ENCODE measurements at regions not wholly inside any gene's neighbourhood (a gene's known extent, or its start where the extent isn't known, plus 50 kb on each side); places are given as distances from the start of the nearest gene placed in this dataset.
A peak's percentile ranks its signal among the peaks of the same experiment; 100 is the strongest.

DNA sequence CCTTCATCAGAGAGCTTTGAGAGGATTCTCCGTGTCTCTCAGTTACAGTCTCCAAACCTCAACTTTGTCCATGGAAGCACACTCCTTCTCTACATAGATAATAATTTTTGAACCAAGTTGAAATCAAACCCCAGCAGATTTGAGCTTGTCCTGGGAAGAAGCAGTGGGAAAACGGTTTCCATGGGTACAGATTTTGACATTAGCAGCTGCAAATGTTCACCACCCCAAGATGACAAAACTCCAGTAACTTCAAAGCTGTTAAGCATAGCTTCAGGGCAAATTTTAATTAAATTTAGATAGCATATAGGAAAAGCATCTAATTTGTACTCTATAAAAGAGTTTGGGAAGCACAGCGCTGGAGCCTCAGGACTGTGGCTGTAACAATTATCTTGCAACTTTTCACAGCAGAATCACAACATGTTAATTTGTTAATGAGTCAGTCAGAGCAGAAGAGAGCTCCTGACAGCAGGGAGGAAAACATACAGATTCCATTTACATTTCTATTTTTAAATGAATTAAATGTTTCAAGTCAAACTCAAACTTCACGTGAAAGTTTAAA is 240.7 kb downstream of the BMP7 start:
- DNase-seq (ENCODE audit: low spot score) = no peak

DNA sequence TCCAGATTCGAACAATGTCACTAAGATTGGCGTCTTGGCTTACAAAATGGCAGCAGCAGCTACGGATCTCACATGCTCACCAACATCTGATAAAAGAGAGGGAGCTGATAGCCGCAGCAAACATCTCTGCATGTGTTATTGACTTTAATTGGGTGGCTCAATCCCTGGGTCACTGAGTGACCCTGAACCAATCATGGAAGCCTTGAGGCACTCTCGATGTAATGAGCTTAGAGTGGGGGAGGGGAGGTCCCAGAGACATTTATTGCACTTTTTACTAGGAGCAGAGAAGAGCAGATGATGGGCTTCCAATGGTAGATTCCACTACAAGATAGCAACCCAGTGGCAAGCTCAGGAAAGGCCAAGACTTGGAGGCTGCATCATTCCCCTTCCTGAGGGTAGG is 238.7 kb downstream of the BMP7 start:
- no peak for DNase-seq (ENCODE audit: low spot score)

DNA sequence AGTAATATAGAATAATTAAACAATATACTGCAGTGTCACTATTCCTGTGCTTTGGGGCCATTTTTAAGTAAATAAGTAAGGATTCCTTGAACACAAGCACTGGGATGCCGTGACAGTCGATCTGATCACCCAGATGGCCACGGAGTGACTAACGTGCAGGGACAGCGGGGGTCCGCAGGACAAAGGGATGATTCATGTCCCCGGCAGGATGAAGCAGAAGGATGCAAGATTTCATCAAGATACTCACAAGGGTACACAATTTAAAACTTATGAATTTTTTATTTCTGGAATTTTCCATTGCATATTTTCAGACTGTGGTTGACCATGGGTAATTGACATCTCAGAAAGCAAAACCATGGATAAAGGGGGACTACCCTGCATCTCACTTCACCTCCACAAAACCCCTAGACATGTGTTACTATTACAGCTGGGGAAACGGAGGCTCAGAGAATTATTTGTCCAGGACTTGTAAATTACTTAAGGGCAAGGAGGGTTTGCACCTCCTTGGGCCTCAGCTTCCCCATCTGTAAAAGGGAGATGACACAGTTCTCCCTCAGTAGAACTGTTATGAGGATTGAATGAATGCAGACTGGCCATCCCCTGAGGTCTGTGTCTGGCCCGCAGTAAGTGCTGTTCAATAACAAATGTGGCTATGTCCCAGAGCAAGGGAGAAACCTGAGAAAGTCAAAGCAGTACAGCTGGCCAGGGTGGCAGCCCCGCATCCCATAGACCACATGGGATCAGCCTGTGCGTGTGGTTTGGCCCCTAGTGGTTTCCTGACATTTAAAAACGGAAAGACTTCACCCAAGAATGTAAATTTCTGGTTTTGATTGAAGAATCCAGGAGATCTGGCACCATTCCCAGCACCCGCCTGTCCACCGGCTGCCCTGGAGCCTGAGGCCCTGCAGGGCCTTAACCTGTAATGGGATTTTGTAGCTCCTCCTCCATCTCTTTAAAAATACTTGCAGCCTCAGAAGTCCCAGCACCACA is 235.5 kb downstream of the BMP7 start:
- no peak for DNase-seq (ENCODE audit: low spot score)

DNA sequence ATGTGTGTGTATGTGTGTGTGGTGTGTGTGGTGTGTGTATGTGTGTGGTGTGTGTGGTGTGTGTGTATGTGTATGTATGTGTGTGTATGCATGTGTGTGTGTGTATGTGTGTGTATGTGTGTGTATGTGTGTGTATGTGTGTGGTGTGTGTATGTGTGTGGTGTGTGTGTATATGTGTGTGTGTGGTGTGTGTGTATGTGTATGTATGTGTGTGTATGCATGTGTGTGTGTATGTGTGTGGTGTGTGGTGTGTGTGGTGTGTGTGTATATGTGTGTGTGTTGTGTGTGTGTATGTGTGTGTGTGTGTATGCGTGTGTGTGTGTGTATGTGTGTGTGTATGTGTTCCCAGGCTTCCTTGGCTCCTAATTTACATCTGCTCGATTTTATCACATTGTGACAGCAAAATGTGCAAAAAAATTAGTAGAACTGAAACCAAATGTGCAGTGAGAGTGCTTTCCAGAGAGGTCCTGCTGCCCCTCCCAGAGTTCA is 234.5 kb downstream of the BMP7 start:
- no peak for DNase-seq (ENCODE audit: low spot score)

DNA sequence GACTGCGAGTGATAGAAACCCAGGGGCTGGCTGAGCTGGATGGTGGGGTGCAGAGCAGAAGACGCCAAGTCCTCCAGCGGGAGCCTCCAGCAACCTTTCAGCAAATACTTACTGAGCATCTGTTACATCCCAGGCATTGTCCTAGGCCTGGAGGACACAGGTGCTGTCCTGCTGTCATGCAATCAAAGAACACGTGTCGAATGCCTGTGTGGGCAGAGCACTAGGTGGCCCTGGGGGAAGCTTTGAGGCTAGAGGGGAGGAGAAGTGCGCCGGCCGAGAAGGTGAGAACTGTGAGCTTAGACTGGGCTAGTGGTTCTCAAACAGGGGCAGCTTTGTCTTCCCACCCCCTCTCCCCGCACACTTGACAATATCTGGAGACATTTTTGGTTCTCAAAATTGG is 233.6 kb downstream of the BMP7 start:
- no peak for DNase-seq (ENCODE audit: low spot score)

DNA sequence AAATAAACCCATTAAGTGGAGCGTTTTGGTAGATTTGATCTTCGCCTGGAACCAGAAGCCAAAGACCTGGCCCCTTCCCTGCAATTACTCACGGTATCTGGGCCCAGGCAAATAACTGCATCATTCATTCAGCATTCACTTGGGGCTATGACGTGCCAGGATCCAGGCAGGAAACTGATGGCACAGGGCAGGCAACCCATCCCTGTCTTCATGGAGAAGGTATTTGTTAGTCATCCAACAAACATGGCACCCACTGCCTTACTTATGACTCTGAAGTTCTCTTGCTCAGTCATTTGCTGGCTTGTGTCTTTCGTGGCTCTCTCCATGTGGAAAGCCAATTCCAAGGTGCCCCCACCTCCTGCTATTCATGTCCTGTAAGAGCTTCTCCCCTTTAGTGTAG is 232.4 kb downstream of the BMP7 start:
- no peak for DNase-seq (ENCODE audit: low spot score)

DNA sequence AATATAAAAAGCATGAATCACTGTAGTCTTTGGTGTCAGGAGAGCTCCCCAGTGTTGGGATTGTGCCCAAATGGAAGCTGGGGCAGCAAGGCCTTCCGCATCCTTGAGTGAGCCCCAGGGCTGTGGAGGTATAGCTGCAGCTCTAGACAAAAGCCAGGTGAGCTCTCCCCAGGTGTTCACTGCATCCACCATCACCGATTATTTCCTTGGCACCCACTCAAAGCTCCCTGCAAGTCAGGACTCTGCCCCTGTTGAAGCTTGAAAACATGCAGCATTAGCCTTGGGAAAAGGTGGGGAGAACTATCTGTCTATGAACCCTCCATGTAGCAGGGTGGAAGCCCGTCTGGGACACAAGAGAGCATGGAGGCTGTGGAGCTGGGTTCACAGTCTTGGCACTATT is 228.8 kb downstream of the BMP7 start:
- no peak for DNase-seq (ENCODE audit: low spot score)

DNA sequence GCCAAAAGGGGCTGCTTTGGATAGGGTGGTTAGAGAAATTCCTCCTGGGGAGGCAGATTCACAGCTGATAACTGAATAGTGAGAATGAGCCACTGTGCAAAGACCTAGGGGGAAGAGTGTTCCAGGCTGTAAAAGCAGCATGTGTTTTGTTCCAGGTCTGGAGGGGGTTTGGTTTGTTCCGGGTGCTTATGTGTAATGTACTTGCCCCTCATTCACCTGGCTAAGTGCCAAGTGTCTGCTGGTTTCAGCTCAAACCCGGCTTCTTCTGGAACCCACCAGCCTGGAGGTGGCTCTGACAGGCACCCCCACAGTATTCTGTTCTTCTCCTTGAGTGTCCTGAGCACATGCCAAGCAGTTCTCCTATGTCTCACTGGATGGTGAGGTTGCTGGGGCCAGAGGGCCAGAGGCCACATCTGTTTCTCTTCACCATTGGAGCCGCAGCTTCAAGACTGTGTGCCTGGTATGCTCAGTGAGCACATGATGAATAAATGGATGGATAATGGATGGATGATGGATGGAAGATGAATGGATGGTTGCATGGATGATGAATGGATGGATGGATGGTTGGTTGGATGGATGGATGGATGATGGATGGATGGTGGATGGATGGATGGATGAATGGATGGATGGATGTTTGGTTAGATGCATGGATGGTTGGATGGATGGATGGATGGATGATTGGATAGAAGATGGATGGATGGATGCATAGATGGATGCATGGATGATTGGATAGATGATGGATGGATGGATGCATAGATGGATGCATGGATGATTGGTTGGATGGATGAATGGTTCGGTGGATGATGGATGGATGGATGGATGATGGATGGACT is 227.6 kb downstream of the BMP7 start:
- DNase-seq (ENCODE audit: low spot score) = no peak

DNA sequence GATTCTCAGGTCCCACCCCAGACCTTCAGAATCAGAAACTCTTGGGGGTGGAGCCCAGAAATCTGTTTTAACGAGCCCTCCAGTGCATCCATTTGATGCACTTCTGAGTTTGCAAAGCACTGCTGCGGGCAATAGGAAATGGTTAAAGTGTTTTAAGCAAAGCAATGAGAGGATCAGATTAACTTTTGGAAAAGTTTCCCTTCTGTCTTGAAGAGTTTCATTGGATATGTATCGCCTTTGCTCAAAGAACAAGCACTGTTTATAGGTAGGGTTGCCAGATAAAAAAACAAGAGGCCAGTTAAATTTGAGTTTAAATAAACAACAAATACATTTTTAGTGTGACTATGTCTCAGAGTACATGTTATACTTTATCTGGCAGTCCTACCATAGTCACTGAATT is 226.0 kb downstream of the BMP7 start:
- DNase-seq (ENCODE audit: low spot score) = no peak

DNA sequence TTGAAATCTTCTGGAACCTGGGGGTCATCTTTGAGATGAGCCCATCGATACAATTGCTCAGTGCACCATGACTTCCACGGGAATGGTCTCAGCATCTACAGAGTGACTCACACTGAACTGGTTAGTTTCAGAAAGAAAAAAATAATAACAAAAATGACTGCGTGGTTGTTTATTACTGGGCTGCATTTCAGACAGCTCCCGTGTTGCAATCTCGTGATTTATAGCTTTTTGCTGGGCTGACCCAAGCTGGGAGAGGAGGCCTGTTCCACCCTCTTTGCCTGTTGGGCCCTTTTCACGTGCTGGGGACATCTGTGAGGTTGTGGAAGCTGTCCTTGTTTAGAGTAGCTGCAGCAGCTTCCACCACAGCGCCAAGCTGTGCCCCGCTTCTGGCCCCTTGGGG is 225.5 kb downstream of the BMP7 start:
- DNase-seq (ENCODE audit: low spot score) = no peak

DNA sequence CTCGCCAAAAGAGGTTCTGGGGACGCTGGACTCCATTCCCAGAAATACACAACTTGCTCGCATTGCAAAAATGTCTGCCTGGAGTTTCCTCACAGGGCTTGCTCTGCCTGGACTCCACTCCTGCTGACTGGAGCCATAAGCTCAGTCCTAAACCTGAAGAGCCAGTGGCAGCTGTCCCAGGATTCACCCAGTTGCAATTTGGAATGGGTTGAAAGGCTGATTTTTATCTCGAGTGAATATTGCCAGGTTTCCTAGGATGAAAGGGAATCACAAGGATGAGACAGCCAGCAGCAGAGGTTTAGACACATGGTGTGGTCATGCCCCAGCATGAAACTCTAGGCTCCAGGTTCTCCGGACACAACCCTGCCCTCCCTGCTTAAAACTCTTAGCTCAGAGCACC is 223.3 kb downstream of the BMP7 start:
- DNase-seq (ENCODE audit: low spot score) = no peak

DNA sequence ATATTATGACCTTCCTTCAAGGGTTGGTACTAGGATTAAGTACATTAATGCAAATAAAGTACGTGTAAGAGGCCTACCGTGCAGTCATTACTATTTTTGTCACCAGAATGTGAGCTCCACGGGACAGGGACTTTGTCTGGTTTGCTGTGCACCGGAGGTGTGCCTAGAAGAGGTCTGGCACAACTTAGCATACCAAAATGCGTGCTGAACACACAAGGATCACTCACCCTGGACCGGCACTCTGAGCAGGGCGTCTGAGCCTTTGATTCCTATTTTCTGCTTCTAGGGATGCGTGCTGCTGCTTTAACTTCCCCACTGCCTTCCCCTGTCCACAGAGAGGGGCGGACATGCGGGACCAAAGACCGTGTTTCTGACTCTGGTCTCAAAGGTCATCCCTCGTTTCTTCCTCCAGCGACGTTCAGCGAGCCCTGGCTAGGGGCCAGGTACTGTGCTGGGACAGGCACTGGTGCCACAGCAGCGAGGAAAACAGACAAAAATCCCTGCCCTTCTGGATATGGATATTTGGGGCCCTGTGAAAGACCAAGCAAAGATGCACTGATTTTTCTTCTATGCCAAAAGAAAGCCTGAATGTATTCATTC is 222.7 kb downstream of the BMP7 start:
- DNase-seq (ENCODE audit: low spot score) = no peak

DNA sequence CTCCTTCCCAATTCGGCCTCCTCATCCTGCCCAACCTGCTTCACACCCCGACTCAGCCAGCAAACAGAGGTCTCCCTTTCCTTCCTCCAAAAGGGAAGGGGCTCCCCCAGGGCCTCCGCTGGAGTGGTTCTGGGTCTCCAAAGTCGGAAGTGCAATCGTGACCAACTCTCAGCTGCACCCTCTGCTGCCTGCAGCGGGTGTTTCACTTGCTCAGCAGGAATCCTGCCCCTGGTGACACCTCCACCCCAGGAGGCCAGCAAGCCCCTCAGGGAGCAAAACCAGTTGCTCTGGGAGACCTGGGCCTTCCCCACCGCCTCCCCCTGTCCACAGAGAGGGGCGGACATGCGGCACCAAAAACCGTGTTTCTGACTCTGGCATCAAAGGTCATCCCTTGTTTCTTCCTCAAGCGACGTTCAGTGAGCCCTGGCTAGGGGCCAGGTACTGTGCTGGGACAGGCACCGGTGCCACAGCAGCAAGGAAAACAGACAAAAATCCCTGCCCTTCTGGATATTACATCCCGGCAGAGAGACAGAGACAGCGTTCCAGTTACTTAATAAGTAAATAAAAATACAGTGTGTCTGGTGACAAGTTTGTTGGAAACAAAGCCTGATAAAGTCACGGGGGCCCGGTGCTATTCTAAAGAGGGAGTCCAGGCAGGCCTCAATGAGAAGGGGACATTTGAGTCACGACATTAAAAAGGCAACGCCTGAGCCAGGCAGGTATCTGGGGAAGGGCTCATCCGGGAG is 219.0 kb downstream of the BMP7 start:
- no peak for DNase-seq (ENCODE audit: low spot score)

DNA sequence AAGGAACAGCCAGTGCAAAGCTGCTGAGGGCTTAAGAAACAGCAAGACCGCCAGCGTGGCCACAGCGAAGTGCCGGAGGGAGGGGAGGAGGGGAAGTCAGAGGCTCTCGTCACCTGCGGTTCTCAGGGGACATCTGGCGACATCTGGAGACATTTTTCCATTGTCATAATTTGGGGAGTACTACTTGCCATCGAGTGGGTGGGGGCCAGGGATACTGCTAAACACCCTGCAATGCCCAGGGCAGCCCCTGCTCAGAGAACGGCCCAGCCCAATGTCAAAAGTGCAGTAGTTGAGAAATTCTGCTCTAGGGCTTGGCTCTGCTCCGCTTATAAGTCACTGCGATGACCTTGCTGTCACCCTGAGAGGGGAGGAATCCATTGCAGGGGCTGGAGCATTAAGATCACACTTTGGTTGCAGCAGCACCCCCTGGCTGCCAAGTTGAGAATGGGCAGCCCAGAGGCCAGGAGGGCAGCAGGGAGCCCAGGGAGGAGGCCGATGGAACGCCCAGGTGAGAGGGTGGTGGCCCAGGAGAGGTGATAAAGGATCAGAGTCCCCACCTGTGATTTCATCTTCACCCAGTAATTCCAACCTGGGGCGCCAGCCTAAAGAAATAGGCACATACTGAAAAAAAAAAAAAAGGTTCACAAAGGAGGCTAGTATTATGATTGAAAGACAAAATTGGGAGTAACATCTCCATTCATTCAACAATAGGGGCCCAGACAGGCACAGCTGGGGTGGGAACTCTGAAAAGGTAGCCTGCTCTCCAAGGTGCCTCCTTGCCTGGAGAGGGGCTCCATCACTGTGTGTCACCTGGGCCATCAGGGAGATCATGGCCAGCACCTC is 218.2 kb downstream of the BMP7 start:
- DNase-seq (ENCODE audit: low spot score) = peak; percentile 16

DNA sequence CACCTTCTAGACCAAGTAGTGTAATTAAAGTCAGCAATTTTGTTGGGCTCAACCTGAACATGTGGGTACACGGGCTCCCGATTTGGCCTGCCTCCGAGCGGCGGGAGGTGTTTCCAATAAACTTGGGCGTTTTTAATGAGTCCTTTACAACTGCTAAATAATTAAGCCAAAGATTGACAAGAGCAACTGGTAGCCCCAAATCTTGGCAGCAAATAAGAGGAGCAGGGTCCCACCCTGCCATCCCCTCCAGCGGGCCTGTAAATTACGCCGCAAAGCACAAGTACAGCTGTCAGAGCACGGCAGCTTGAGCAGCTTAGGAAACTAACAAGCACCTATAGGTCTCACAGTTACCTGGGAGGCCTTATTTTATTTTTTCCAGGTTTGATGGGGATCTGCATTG is 217.1 kb downstream of the BMP7 start:
- DNase-seq (ENCODE audit: low spot score) = no peak

DNA sequence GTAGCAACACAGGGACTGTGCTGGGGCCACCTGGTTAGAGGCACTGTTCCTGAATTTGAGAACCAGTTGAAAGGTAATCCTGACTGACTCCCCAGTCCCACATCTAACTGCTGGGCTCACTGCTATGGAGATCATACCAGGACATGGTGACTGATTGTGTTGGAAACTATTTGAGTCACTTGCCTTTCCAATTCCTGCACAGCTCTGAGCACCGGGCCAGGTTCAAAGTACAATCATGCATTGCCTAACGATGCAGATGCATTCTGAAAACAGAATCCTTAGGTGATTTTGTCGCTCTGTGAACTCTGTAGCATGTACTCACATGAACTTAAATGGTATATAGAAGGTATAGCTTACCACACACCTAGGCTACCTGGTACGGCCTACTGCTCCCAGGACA is 215.3 kb downstream of the BMP7 start:
- DNase-seq (ENCODE audit: low spot score) = no peak

DNA sequence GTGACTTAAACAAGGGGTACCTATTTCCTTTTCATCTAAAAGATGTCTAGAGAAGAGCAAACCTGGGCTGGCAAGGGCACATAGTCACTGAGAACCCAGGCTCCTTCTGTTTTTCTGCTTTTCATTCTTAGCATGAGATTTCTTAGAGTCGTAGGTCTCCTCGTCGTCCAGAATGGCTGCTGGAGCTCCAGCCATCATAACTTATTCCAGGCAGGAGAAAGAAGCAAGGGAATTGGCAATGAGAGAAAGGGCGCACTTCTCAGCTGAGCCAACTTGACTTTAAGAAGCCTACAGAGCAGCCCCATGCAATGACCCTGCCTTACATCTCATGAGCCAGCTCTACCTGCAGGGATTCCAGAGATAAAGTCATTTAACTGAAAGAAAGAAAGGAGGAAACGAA is 213.4 kb downstream of the BMP7 start:
- no peak for DNase-seq (ENCODE audit: low spot score)

DNA sequence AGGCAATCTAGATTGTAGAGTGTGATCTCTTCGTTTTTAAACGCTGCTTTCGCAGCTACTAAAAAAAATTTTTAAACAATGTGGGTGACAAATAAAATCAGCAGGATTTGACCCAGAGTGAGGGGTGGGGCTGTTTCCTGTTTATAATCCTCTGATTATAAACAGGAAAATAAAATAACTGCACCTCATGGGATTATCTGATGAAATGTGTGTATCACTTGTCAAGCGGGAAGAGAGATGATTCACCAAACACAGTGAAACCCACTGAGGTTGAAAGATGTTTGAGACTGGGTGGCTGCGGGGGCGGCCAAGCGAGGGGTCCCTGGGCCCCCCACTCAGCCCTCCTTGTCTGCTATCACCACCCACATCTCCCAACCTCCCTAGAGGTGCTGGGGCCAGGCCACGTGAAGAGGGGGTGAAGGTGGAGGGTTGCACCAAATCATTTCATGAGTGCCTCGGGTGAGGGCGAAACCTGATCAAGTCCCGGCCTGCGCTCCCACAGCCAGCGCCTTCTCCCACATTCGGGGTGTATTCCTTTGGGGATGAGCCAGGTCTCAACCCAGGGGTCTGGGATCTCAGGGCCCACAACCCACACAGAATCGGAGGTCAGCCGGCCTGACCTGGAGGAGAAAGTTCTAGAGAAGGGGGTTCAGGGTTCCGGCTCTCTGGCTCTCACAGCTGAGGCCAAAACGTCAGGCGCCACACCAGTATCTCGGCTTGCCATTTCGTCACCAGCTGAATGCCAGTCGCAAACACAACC is 212.5 kb downstream of the BMP7 start:
- DNase-seq (ENCODE audit: low spot score) = no peak

DNA sequence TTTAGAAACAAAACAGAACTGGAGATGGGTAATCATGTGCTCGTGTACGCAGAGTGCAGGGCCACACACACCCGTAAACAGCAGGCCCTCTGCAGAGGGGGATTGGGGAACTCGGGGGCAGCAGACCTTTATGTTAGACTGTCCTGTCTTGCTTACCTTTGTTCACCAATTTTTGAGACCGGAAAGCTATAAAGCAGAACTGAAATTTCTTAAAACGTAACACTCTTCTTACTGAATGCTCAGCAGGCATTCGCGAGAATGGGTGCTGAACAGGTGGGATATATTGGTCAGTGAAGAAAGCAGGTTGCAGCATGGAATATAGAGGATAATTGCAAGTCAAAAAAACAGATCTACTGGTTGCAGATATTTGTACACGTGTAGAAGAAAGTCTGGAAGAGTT is 211.1 kb downstream of the BMP7 start:
- no peak for DNase-seq (ENCODE audit: low spot score)

DNA sequence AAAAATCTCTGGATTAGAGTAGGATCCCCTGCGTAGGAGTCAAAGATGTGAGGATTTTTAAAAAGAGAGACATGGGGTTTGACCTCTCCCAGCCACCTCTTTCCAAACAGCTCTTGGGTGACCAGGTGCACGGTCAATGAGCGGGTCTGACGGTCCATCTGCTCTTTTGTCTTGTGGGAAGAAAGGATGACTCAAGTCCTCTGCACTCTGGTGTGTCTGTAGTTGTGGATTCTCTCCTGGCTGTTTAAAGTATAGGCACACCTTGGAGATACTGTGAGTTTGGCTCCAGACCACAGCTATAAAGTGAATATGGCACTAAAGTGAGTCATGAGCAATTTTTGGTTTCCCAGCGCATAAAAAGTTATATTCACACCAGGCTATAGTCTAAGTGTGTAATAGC is 209.8 kb downstream of the BMP7 start:
- no peak for DNase-seq (ENCODE audit: low spot score)

All from cerebellar cortex (tissue), 1 donor.